HL-60 (cell line): ENCODE measurements at regions not wholly inside any gene's neighbourhood (a gene's known extent, or its start where the extent isn't known, plus 50 kb on each side); places are given as distances from the start of the nearest gene placed in this dataset.

Experiments used
- GABPA ChIP-seq: IDR thresholded peaks from 2 replicates; pipeline ENCODE4 v1.6.1; 2012; ENCODE audit warnings: low read depth
- POLR2AphosphoS5 ChIP-seq: IDR thresholded peaks from 2 replicates; pipeline ENCODE4 v1.6.1; 2012; ENCODE audit warnings: low read depth
- SPI1 ChIP-seq: IDR thresholded peaks from 2 replicates; pipeline ENCODE4 v1.6.1; 2012; ENCODE audit warnings: low read depth, mild to moderate bottlenecking, borderline replicate concordance
- TF ChIP-seq, protein P1 (sequence below): IDR thresholded peaks from one replicate; pipeline ENCODE4 v1.5.1; 2011; ENCODE audit warnings: low read length, control low read depth, inconsistent platforms; ENCODE audit not compliant: insufficient read depth
- TF ChIP-seq, protein P2 (sequence below): IDR thresholded peaks from 2 replicates; pipeline ENCODE4 v1.6.1; 2012; ENCODE audit warnings: low read depth; ENCODE audit not compliant: insufficient replicate concordance

DNA sequence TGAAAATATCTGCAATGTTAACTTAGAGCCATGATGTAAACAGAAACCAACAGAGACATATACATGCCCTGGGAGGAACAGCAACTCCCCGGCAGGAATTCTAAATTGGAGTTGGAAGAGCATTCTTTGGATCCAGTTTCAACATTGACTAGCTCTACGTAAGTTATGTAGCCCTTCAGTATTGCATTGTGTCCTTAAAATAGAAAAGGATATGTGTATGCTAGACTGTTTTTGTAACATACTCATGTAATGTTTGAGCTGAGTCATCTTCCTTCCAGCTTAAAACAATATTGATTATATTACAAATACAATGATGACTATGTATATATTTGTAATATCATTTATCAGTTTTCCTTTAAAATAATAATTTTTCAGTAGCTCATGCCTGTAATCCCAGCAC, 1422.2 kb upstream of the PCDH20 start:
- no peak for TF ChIP-seq POLR2AphosphoS5
- TF ChIP-seq, protein P1, sequence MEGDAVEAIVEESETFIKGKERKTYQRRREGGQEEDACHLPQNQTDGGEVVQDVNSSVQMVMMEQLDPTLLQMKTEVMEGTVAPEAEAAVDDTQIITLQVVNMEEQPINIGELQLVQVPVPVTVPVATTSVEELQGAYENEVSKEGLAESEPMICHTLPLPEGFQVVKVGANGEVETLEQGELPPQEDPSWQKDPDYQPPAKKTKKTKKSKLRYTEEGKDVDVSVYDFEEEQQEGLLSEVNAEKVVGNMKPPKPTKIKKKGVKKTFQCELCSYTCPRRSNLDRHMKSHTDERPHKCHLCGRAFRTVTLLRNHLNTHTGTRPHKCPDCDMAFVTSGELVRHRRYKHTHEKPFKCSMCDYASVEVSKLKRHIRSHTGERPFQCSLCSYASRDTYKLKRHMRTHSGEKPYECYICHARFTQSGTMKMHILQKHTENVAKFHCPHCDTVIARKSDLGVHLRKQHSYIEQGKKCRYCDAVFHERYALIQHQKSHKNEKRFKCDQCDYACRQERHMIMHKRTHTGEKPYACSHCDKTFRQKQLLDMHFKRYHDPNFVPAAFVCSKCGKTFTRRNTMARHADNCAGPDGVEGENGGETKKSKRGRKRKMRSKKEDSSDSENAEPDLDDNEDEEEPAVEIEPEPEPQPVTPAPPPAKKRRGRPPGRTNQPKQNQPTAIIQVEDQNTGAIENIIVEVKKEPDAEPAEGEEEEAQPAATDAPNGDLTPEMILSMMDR = no peak
- TF ChIP-seq, protein P2, sequence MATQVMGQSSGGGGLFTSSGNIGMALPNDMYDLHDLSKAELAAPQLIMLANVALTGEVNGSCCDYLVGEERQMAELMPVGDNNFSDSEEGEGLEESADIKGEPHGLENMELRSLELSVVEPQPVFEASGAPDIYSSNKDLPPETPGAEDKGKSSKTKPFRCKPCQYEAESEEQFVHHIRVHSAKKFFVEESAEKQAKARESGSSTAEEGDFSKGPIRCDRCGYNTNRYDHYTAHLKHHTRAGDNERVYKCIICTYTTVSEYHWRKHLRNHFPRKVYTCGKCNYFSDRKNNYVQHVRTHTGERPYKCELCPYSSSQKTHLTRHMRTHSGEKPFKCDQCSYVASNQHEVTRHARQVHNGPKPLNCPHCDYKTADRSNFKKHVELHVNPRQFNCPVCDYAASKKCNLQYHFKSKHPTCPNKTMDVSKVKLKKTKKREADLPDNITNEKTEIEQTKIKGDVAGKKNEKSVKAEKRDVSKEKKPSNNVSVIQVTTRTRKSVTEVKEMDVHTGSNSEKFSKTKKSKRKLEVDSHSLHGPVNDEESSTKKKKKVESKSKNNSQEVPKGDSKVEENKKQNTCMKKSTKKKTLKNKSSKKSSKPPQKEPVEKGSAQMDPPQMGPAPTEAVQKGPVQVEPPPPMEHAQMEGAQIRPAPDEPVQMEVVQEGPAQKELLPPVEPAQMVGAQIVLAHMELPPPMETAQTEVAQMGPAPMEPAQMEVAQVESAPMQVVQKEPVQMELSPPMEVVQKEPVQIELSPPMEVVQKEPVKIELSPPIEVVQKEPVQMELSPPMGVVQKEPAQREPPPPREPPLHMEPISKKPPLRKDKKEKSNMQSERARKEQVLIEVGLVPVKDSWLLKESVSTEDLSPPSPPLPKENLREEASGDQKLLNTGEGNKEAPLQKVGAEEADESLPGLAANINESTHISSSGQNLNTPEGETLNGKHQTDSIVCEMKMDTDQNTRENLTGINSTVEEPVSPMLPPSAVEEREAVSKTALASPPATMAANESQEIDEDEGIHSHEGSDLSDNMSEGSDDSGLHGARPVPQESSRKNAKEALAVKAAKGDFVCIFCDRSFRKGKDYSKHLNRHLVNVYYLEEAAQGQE = no peak
- TF ChIP-seq GABPA = no peak
- no peak for TF ChIP-seq SPI1
